ENCODE measurements at regions not wholly inside any gene's neighbourhood (a gene's known extent, or its start where the extent isn't known, plus 50 kb on each side); places are given as distances from the start of the nearest gene placed in this dataset.

DNA sequence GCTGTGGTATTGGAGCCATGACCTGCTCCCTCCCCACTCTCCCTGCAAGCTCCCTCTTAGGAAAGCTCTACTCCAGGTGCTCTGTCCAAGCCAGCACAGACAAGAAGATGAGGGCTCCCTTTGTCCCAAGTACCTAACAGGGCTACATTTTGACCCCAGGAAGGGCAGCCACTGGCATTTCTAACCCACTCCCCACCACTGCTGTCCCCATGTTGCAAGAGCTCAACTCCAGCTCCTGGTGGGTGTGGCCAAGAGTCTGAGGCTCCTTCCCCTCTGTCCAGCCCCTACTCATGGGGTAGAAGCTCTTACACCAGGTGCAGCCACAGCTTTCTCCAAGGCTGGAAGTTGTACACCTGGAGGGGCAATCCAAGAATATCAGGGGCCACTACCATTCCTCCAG lies 127.0 kb upstream of the NPAS2 start:
- Histone ChIP-seq H3K4me3 (no peak overlapping the region), H3K9me3 (ENCODE audit: control insufficient read depth in 4 of 4, insufficient read depth in 3 of 4, low read length in 3 of 4) (peaks cover 0 to 2% (median under 1%) of the 10 kb centered on the region in 4 donors), H3K9ac (ENCODE audit: insufficient read depth in 1 of 2, low read length in 2 of 2) (no peak overlapping the region), H3K4me1 (ENCODE audit: control insufficient read depth in 5 of 5, insufficient read depth in 5 of 5, low read length in 5 of 5) (no peaks in the 10 kb centered on the region), H3K27me3 (ENCODE audit: control insufficient read depth in 3 of 3, insufficient read depth in 3 of 3, low read length in 2 of 3) (no peaks in the 10 kb centered on the region), H3K27ac (ENCODE audit: low read depth in 1 of 2, low read length in 1 of 2) (no peak overlapping the region), H3K36me3 (ENCODE audit: control insufficient read depth in 4 of 4, insufficient read depth in 4 of 4, low read length in 4 of 4) (no peaks in the 10 kb centered on the region)
- TF ChIP-seq, protein P1, sequence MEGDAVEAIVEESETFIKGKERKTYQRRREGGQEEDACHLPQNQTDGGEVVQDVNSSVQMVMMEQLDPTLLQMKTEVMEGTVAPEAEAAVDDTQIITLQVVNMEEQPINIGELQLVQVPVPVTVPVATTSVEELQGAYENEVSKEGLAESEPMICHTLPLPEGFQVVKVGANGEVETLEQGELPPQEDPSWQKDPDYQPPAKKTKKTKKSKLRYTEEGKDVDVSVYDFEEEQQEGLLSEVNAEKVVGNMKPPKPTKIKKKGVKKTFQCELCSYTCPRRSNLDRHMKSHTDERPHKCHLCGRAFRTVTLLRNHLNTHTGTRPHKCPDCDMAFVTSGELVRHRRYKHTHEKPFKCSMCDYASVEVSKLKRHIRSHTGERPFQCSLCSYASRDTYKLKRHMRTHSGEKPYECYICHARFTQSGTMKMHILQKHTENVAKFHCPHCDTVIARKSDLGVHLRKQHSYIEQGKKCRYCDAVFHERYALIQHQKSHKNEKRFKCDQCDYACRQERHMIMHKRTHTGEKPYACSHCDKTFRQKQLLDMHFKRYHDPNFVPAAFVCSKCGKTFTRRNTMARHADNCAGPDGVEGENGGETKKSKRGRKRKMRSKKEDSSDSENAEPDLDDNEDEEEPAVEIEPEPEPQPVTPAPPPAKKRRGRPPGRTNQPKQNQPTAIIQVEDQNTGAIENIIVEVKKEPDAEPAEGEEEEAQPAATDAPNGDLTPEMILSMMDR (IDR thresholded peaks at IDR 0.05; ENCODE audit: control extremely low read depth, extremely low read depth) = no peak
- no peak for DNase-seq
- ATAC-seq (ENCODE audit: insufficient read depth, low FRiP score) = no peak

DNA sequence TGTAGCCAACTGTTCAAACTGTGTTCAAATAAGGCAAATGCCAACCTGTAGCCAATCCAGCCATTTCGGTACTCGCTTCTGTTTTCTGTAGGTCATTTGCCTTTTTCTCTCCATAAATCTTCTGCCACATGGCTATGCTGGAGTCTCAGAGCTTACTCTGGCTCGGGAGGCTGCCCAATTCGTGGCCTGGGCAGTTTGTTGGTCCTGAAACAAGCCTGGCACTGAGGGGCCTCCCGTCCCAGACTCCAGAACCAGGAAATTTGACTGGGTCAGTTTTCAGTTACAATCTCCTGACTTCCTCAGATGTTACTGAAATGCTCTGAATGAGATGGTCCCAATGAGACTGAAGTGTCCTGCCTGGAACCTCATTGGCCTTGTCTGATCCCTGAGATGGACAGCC lies 120.8 kb upstream of the NPAS2 start:
- H3K4me1 ChIP-seq (ENCODE audit: control insufficient read depth in 5 of 5, insufficient read depth in 5 of 5, low read length in 5 of 5) = no peaks in the 10 kb centered on the region
- no peak overlapping the region for H3K27ac ChIP-seq (ENCODE audit: low read depth in 1 of 2, low read length in 1 of 2)
- peaks cover 0 to 2% (median under 1%) of the 10 kb centered on the region in 4 donors for H3K9me3 ChIP-seq (ENCODE audit: control insufficient read depth in 4 of 4, insufficient read depth in 3 of 4, low read length in 3 of 4)
- 79 to 81% methylated on average over 5 of the region's 5 CpGs for WGBS, 2 donors
- peaks cover 0 to 4% (median 0%) of the 10 kb centered on the region in 3 donors for H3K27me3 ChIP-seq (ENCODE audit: control insufficient read depth in 3 of 3, insufficient read depth in 3 of 3, low read length in 2 of 3)
- TF ChIP-seq, protein P1 (IDR thresholded peaks at IDR 0.05; ENCODE audit: control extremely low read depth, extremely low read depth) = no peak
- DNase-seq (no peak), ATAC-seq (ENCODE audit: insufficient read depth, low FRiP score) (no peak)
- H3K9ac ChIP-seq (ENCODE audit: insufficient read depth in 1 of 2, low read length in 2 of 2) = no peak overlapping the region
- no peaks in the 10 kb centered on the region for H3K36me3 ChIP-seq (ENCODE audit: control insufficient read depth in 4 of 4, insufficient read depth in 4 of 4, low read length in 4 of 4)
- H3K4me3 ChIP-seq = no peak overlapping the region

DNA sequence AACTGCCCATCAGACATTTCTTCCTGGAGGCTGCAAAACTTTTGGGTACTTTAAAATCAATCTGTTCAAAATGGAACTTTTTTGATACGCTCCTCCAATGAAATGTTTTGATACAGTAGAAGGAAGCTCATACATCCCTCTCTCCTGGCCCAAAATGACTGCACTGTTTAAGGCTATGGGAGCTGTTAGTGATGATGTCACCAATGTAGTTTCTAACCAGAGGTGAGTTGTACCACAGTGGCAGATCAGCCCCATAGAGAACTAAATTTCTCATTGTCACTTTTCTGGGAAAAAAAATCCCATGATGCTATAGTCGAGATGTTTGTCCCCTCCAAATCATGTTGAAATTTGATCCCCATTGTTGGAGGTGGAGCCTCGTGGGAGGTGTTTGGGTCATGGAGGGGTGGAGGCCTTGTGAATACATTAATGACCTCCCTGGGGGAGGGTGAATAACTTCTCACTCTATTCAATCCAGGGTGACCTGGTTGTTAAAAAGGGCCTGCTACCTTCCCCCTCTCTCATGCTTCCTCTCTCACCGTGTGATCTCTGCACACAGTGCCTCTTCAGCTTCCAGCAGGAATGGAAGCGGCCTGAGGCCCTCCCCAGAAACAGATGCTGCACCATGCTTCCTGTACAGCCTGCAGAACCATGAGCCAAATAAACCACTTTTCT lies 117.4 kb upstream of the NPAS2 start:
- no peaks in the 10 kb centered on the region for H3K36me3 ChIP-seq (ENCODE audit: control insufficient read depth in 4 of 4, insufficient read depth in 4 of 4, low read length in 4 of 4)
- H3K27ac ChIP-seq (ENCODE audit: low read depth in 1 of 2, low read length in 1 of 2) = no peak overlapping the region
- no peaks in the 10 kb centered on the region for H3K9me3 ChIP-seq (ENCODE audit: control insufficient read depth in 4 of 4, insufficient read depth in 3 of 4, low read length in 3 of 4)
- H3K4me1 ChIP-seq (ENCODE audit: control insufficient read depth in 5 of 5, insufficient read depth in 5 of 5, low read length in 5 of 5) = no peaks in the 10 kb centered on the region
- no peak for ATAC-seq (ENCODE audit: insufficient read depth, low FRiP score)
- DNase-seq = no peak
- WGBS, 2 donors = 72 to 76% methylated on average over 5 of the region's 5 CpGs
- TF ChIP-seq, protein P1 (IDR thresholded peaks at IDR 0.05; ENCODE audit: control extremely low read depth, extremely low read depth) = no peak
- H3K27me3 ChIP-seq (ENCODE audit: control insufficient read depth in 3 of 3, insufficient read depth in 3 of 3, low read length in 2 of 3) = peaks cover 0 to 4% (median 0%) of the 10 kb centered on the region in 3 donors
- no peak overlapping the region for H3K4me3 ChIP-seq
- no peak overlapping the region for H3K9ac ChIP-seq (ENCODE audit: insufficient read depth in 1 of 2, low read length in 2 of 2)

DNA sequence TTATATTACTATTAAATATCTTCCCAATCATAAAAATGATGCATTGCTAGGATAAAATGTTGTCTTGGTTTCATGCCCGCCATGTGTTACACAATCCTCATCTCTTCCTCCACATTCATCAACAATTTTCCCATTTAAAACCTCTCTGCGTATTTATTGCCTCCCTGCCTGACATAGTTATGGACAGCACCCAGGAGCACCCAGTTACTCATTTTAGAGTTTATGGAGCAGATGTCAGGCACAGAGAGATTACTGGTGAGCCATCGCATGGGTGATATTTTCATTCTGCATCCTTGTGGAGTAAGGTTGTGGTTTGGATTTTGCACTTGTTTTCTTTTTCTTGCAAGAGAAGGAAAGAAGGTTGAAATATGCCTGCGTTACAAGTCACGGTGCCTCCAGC lies 116.7 kb upstream of the NPAS2 start:
- no peak for DNase-seq
- 75 to 85% methylated on average over 5 of the region's 5 CpGs for WGBS, 2 donors
- Histone ChIP-seq H3K4me3 (no peak overlapping the region), H3K27me3 (ENCODE audit: control insufficient read depth in 3 of 3, insufficient read depth in 3 of 3, low read length in 2 of 3) (peaks cover 0 to 4% (median 0%) of the 10 kb centered on the region in 3 donors), H3K4me1 (ENCODE audit: control insufficient read depth in 5 of 5, insufficient read depth in 5 of 5, low read length in 5 of 5) (no peaks in the 10 kb centered on the region), H3K36me3 (ENCODE audit: control insufficient read depth in 4 of 4, insufficient read depth in 4 of 4, low read length in 4 of 4) (no peaks in the 10 kb centered on the region), H3K9me3 (ENCODE audit: control insufficient read depth in 4 of 4, insufficient read depth in 3 of 4, low read length in 3 of 4) (no peaks in the 10 kb centered on the region), H3K9ac (ENCODE audit: insufficient read depth in 1 of 2, low read length in 2 of 2) (no peak overlapping the region), H3K27ac (ENCODE audit: low read depth in 1 of 2, low read length in 1 of 2) (no peak overlapping the region)
- no peak for ATAC-seq (ENCODE audit: insufficient read depth, low FRiP score)
- TF ChIP-seq, protein P1 (IDR thresholded peaks at IDR 0.05; ENCODE audit: control extremely low read depth, extremely low read depth) = no peak

Measured in lung (tissue), 11 donors.